ENCODE measurements at regions not wholly inside any gene's neighbourhood (a gene's known extent, or its start where the extent isn't known, plus 50 kb on each side); places are given as distances from the start of the nearest gene placed in this dataset.

DNA sequence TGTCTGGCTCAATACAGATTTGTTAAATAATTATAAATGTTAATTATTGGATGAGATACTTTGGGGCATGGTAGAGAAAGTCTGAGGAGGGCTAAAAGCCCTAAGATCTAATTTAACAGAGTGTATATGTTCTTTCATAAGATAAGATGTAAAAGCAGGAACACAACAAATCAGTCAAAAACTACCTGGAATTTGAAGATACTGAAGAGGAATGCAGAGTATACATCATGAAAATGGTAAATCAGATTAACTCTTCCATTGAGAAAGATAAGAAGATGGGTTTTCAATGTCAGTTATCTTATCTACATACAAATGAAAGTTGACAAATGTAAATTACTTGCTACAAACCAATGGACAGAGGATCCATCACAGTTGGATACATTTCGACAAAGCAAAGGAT is 107.3 kb upstream of the NFIB start:
- no peak for DNase-seq (ENCODE audit: low read depth)
- peaks cover 21% of the 10 kb centered on the region for H3K27me3 ChIP-seq (ENCODE audit: control insufficient read depth, insufficient read depth, low read length)
- CTCF ChIA-PET, result no interaction called here
- POLR2A ChIA-PET, result no interaction called here
- no peaks in the 10 kb centered on the region for H3K36me3 ChIP-seq (ENCODE audit: control insufficient read depth, insufficient read depth, low read length)
- H3K4me3 ChIP-seq (ENCODE audit: low read depth, low read length), result no peak overlapping the region
- TF ChIP-seq CTCF (IDR thresholded peaks at IDR 0.05; ENCODE audit: insufficient read depth, low read depth, low read length), result no peak

DNA sequence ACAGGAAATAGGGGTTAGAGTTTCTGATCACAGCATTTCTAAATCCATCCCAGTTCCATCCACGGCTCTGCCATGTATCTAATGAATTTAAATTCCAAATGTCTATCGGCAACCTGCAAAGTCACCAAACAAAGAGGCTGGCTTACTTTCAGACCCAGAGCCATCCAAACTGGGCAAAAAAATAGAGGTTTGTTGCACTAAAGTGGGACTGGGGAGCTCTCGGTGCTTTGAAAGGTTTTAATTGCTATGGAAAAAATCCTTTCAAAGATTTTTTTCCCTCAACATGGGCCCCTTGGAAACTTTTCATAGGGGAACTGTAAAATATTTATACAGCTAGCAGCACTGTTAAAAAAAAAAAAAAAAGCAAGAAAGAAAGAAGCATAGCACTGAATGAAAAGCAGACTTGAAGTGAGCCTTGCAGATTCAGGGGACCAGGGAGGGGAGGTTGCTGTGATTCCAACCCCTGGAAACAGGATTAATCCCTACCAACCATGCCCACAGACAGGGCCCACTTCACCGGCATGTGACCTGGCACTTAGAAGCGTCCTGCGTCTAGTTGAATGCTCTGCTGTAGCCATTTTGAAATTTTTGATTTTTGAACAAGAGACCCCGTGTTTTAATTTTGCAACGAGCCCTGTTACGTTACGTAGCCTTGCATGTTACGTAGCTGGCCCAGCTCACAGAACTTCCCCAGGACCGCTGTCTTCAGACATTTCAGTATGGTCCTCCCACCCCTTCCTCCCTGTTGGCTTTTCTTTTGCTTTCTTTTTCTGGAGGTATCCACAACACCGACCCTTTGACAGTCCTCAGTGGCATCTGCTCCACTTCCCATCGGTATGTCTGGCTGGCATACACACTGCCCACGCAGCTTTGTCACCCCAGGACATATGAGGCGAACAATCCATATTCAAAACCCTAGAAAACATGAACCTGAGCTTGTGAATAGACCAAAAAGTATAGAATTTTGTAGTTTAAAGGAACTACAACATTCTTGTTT is 105.3 kb upstream of the NFIB start:
- no peak overlapping the region for H3K4me3 ChIP-seq (ENCODE audit: low read depth, low read length)
- ChIA-PET CTCF (interaction anchor here (1.9 to 2.7 kb wide), 3 partner anchors 9 to 15 kb away, joined by 5 to 12 read pairs (median 7); no protein-coding TSS in a partner anchor), POLR2A (no interaction called here)
- no peaks in the 10 kb centered on the region for H3K36me3 ChIP-seq (ENCODE audit: control insufficient read depth, insufficient read depth, low read length)
- TF ChIP-seq CTCF (IDR thresholded peaks at IDR 0.05; ENCODE audit: insufficient read depth, low read depth, low read length), result no peak
- DNase-seq (ENCODE audit: low read depth), result no peak
- H3K27me3 ChIP-seq (ENCODE audit: control insufficient read depth, insufficient read depth, low read length), result peaks cover 19% of the 10 kb centered on the region

GRCh38 chr9:14418301-14418940 is 104.5 kb upstream of the NFIB start:
- POLR2A ChIA-PET, result no interaction called here
- Histone ChIP-seq H3K27me3 (ENCODE audit: control insufficient read depth, insufficient read depth, low read length) (peaks cover 20% of the 10 kb centered on the region), H3K36me3 (ENCODE audit: control insufficient read depth, insufficient read depth, low read length) (no peaks in the 10 kb centered on the region), H3K4me3 (ENCODE audit: low read depth, low read length) (no peak overlapping the region)
- TF ChIP-seq CTCF (IDR thresholded peaks at IDR 0.05; ENCODE audit: insufficient read depth, low read depth, low read length), result no peak
- no peak for DNase-seq (ENCODE audit: low read depth)
- CTCF ChIA-PET, result interaction anchor here (0.6 to 2.7 kb wide), 3 partner anchors 10 to 529 kb away, joined by 3 to 12 read pairs (median 5); no protein-coding TSS in a partner anchor

GRCh38 chr9:14417237-14417636 is 103.3 kb upstream of the NFIB start:
- Histone ChIP-seq H3K4me3 (ENCODE audit: low read depth, low read length) (no peak overlapping the region), H3K27me3 (ENCODE audit: control insufficient read depth, insufficient read depth, low read length) (peaks cover 24% of the 10 kb centered on the region), H3K36me3 (ENCODE audit: control insufficient read depth, insufficient read depth, low read length) (no peaks in the 10 kb centered on the region)
- no peak for DNase-seq (ENCODE audit: low read depth)
- no peak for TF ChIP-seq CTCF (IDR thresholded peaks at IDR 0.05; ENCODE audit: insufficient read depth, low read depth, low read length)
- CTCF ChIA-PET, result interaction anchor here (3.1 kb wide), 1 partner anchor 10 kb away, joined by 18 read pairs; no protein-coding TSS in a partner anchor
- POLR2A ChIA-PET, result no interaction called here

- TF ChIP-seq CTCF (IDR thresholded peaks at IDR 0.05; ENCODE audit: insufficient read depth, low read depth, low read length), result no peak
- Histone ChIP-seq H3K4me3 (ENCODE audit: low read depth, low read length) (no peak overlapping the region), H3K27me3 (ENCODE audit: control insufficient read depth, insufficient read depth, low read length) (peaks cover 28% of the 10 kb centered on the region), H3K36me3 (ENCODE audit: control insufficient read depth, insufficient read depth, low read length) (no peaks in the 10 kb centered on the region)
- ChIA-PET POLR2A (no interaction called here), CTCF (interaction anchor here (2.2 to 3.1 kb wide), 2 partner anchors 12 to 988 kb away, joined by 5 to 18 read pairs; no protein-coding TSS in a partner anchor)
- no peak for DNase-seq (ENCODE audit: low read depth)
These were observed 102.0 kb upstream of the NFIB start for GRCh38 chr9:14415947-14416346.

Data from BJ (cell line).